Gastroesophageal sphincter (tissue), 3 donors: ENCODE measurements at regions not wholly inside any gene's neighbourhood (a gene's known extent, or its start where the extent isn't known, plus 50 kb on each side); places are given as distances from the start of the nearest gene placed in this dataset.
"Not testable (repeated sequence)": the region's sequence is repeated elsewhere in the genome, so short reads cannot be mapped to it uniquely, and the experiment has no call there.

Experiments
- EP300 ChIP-seq: sonication (generic); formaldehyde crosslinking; IDR thresholded peaks from one replicate; pipeline ENCODE4 v1.6.1; 2017; ENCODE audit warnings: antibody characterized with exemption, mild to moderate bottlenecking
- POLR2A ChIP-seq, 2 donors: fragments of 450-650 bp; IDR thresholded peaks; one replicate each; pipeline ENCODE4 v1.6.1; 2017; ENCODE audit warnings: antibody characterized with exemption in 2 of 2, mild to moderate bottlenecking in 2 of 2, moderate library complexity in 1 of 2
- POLR2AphosphoS5 ChIP-seq: sonication (generic); formaldehyde crosslinking; IDR thresholded peaks from one replicate; pipeline ENCODE4 v1.6.1; 2017; ENCODE audit warnings: antibody characterized with exemption
- TF ChIP-seq, protein P1 (sequence below), 4 experiments: fragments of 200-600 bp in 2 of 4; fragments of 450-650 bp in 2 of 4; sonication (generic) in 1 of 4; IDR thresholded peaks; one replicate each; pipeline ENCODE4 v1.5.1; 2017 to 2019; ENCODE audit warnings: antibody characterized with exemption in 4 of 4, mild to moderate bottlenecking in 2 of 4, moderate library complexity in 2 of 4

DNA sequence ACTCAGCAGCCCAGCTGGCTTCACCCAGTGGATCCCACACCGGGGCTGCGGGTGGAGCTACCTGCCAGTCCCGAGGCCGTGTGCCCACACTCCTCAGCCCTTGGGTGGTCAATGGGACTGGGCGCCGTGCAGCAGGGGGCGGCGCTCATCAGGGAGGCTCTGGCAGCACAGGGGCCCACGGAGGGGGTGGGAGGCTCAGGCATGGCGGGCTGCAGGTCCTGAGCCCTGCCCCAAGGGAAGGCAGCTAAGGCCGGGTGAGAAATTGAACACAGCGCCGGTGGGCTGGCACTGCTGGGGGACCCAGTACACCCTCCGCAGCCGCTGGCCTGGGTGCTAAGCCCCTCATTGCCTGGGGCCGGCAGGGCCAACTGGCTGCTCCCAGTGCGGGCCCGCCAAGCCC, 1017.1 kb upstream of the FLRT2 start:
- TF ChIP-seq POLR2AphosphoS5; POLR2A (IDR thresholded peaks at IDR 0.05); EP300: not testable (repeated sequence)
- TF ChIP-seq, protein P1, sequence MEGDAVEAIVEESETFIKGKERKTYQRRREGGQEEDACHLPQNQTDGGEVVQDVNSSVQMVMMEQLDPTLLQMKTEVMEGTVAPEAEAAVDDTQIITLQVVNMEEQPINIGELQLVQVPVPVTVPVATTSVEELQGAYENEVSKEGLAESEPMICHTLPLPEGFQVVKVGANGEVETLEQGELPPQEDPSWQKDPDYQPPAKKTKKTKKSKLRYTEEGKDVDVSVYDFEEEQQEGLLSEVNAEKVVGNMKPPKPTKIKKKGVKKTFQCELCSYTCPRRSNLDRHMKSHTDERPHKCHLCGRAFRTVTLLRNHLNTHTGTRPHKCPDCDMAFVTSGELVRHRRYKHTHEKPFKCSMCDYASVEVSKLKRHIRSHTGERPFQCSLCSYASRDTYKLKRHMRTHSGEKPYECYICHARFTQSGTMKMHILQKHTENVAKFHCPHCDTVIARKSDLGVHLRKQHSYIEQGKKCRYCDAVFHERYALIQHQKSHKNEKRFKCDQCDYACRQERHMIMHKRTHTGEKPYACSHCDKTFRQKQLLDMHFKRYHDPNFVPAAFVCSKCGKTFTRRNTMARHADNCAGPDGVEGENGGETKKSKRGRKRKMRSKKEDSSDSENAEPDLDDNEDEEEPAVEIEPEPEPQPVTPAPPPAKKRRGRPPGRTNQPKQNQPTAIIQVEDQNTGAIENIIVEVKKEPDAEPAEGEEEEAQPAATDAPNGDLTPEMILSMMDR (IDR thresholded peaks at IDR 0.05): not testable (repeated sequence)
